OCI-LY7 (cell line): ENCODE measurements at regions not wholly inside any gene's neighbourhood (a gene's known extent, or its start where the extent isn't known, plus 50 kb on each side); places are given as distances from the start of the nearest gene placed in this dataset.

Experiments
- CTCF ChIP-seq: fragments of 200-600 bp; sonication (generic); conservative IDR thresholded peaks from 2 replicates; pipeline ENCODE4 v1.5.1; 2014; ENCODE audit warnings: mild to moderate bottlenecking, antibody characterized with exemption, low read length, moderate library complexity, mixed read lengths
- EZH2phosphoT487 ChIP-seq: fragments of 200-600 bp; sonication (generic); IDR thresholded peaks from 2 replicates; pipeline ENCODE4 v1.6.1; 2018; ENCODE audit warnings: low read depth, borderline replicate concordance, mild to moderate bottlenecking, mixed run types, antibody characterized with exemption, low read length, moderate library complexity, mixed read lengths

- TF ChIP-seq CTCF (no peak), EZH2phosphoT487 (no peak)
These were observed 1094.6 kb upstream of the CDH2 start for GRCh38 chr18:29271501-29271900.
